GM23338 (cell line): ENCODE measurements at regions not wholly inside any gene's neighbourhood (a gene's known extent, or its start where the extent isn't known, plus 50 kb on each side); places are given as distances from the start of the nearest gene placed in this dataset.
A peak's percentile ranks its signal among the peaks of the same experiment; 100 is the strongest.
"Not testable (repeated sequence)": the region's sequence is repeated elsewhere in the genome, so short reads cannot be mapped to it uniquely, and the experiment has no call there.

ENCODE experiments used
- ATAC-seq: fragments of 200-7000 bp; cut with Tn5 transposase; 3 replicates; pipeline ENCODE4 v1.9.1; 2020
- DNase-seq: peaks from one replicate; pipeline ENCODE4 v3.0.0-alpha.2; 2015; ENCODE audit warnings: low spot score
- H2AFZ ChIP-seq: fragments of 200-600 bp; sonication (generic); 2 replicates; pipeline ENCODE4 v1.8.0; 2016; ENCODE audit warnings: antibody characterized with exemption, mild to moderate bottlenecking, moderate library complexity
- H3F3A ChIP-seq: fragments of 200-600 bp; sonication (generic); replicated peaks from 2 replicates; pipeline ENCODE4 v1.8.0; 2017; ENCODE audit warnings: antibody characterized with exemption, mixed run types, low read depth
- H3K27ac ChIP-seq: fragments of 200-600 bp; sonication (generic); 2 replicates; pipeline ENCODE4 v1.6.1; 2016; ENCODE audit warnings: low read depth
- H3K27me3 ChIP-seq: fragments of 200-600 bp; sonication (generic); 2 replicates; pipeline ENCODE4 v1.8.0; 2016; ENCODE audit warnings: mild to moderate bottlenecking, mixed run types, moderate library complexity; ENCODE audit not compliant: insufficient read depth
- H3K36me3 ChIP-seq: fragments of 200-600 bp; sonication (generic); 2 replicates; pipeline ENCODE4 v1.8.0; 2016; ENCODE audit warnings: mild to moderate bottlenecking; ENCODE audit not compliant: insufficient read depth
- H3K4me1 ChIP-seq: fragments of 200-600 bp; sonication (generic); 2 replicates; pipeline ENCODE4 v1.8.0; 2016; ENCODE audit warnings: mild to moderate bottlenecking, moderate library complexity; ENCODE audit not compliant: insufficient read depth
- H3K4me2 ChIP-seq: fragments of 200-600 bp; sonication (generic); 2 replicates; pipeline ENCODE4 v1.7.1; 2017; ENCODE audit warnings: mixed run types
- H3K4me3 ChIP-seq: fragments of 200-600 bp; sonication (generic); 2 replicates; pipeline ENCODE4 v1.6.1; 2016; ENCODE audit warnings: mixed run types
- H3K79me2 ChIP-seq: fragments of 200-600 bp; sonication (generic); replicated peaks from 2 replicates; pipeline ENCODE4 v1.8.0; 2017; ENCODE audit warnings: mild to moderate bottlenecking; ENCODE audit not compliant: insufficient read depth
- H3K9me2 ChIP-seq: fragments of 200-600 bp; sonication (generic); 2 replicates; pipeline ENCODE4 v1.8.0; 2017; ENCODE audit not compliant: insufficient read depth
- H4K20me1 ChIP-seq: fragments of 200-600 bp; sonication (generic); replicated peaks from 2 replicates; pipeline ENCODE4 v1.8.0; 2017; ENCODE audit warnings: mild to moderate bottlenecking; ENCODE audit not compliant: insufficient read depth
- H3K27ac Mint-ChIP-seq: 2 replicates; pipeline ENCODE4 v1.8.0; 2020; ENCODE audit warnings: inconsistent platforms, mild to moderate bottlenecking, moderate library complexity, mixed read lengths
- H3K27me3 Mint-ChIP-seq: 3 replicates; pipeline ENCODE4 v1.8.0; 2022; ENCODE audit warnings: low read depth, mild to moderate bottlenecking, moderate library complexity, mixed read lengths, inconsistent platforms; ENCODE audit not compliant: insufficient read depth, poor library complexity
- H3K36me3 Mint-ChIP-seq: 3 replicates; pipeline ENCODE4 v1.8.0; 2021; ENCODE audit warnings: low read depth, mild to moderate bottlenecking, inconsistent platforms, moderate library complexity, mixed read lengths
- H3K4me1 Mint-ChIP-seq: 3 replicates; pipeline ENCODE4 v1.8.0; 2020; ENCODE audit warnings: mild to moderate bottlenecking, inconsistent platforms, mixed read lengths
- H3K4me3 Mint-ChIP-seq: 3 replicates; pipeline ENCODE4 v1.8.0; 2021; ENCODE audit warnings: moderate library complexity, mild to moderate bottlenecking, inconsistent platforms, mixed read lengths
- H3K9me3 Mint-ChIP-seq: 3 replicates; pipeline ENCODE4 v1.8.0; 2020; ENCODE audit warnings: moderate library complexity, mild to moderate bottlenecking, inconsistent platforms, mixed read lengths
- EZH2 ChIP-seq: fragments of 200-600 bp; sonication (generic); IDR thresholded peaks from one replicate; pipeline ENCODE4 v1.8.0; 2017; ENCODE audit warnings: antibody characterized with exemption, mild to moderate bottlenecking, low read depth; ENCODE audit not compliant: unreplicated experiment
- EZH2phosphoT487 ChIP-seq: fragments of 200-600 bp; sonication (generic); IDR thresholded peaks from one replicate; pipeline ENCODE4 v1.8.1; 2018; ENCODE audit warnings: antibody characterized with exemption; ENCODE audit not compliant: unreplicated experiment
- JUNB ChIP-seq: IDR thresholded peaks from one replicate; pipeline ENCODE4 v1.6.1; 2016; ENCODE audit warnings: antibody characterized with exemption; ENCODE audit not compliant: unreplicated experiment
- POLR2AphosphoS5 ChIP-seq: IDR thresholded peaks from 2 replicates; pipeline ENCODE4 v1.6.1; 2016; ENCODE audit warnings: antibody characterized with exemption, low read depth
- STAT1 ChIP-seq: IDR thresholded peaks from one replicate; pipeline ENCODE4 v1.6.1; 2016; ENCODE audit warnings: antibody characterized with exemption; ENCODE audit not compliant: unreplicated experiment
- TF ChIP-seq, protein P1 (sequence below): IDR thresholded peaks from 2 replicates; pipeline ENCODE4 v1.6.1; 2016; ENCODE audit warnings: antibody characterized with exemption
- TF ChIP-seq, protein P2 (sequence below), 2 experiments: fragments of 200-600 bp in 1 of 2; sonication (generic) in 1 of 2; conservative IDR thresholded peaks; 2 replicates each; pipeline versions ENCODE4 v1.5.1 to v1.6.1; 2016 to 2017; ENCODE audit warnings: antibody characterized with exemption in 2 of 2, low read depth in 2 of 2, mild to moderate bottlenecking in 2 of 2, moderate library complexity in 1 of 2
- TF ChIP-seq, protein P3 (sequence below): fragments of 250-450 bp; sonication (Bioruptor Pico); IDR thresholded peaks from 2 replicates; pipeline ENCODE4 v1.5.0; 2020; ENCODE audit warnings: mild to moderate bottlenecking, moderate library complexity

DNA sequence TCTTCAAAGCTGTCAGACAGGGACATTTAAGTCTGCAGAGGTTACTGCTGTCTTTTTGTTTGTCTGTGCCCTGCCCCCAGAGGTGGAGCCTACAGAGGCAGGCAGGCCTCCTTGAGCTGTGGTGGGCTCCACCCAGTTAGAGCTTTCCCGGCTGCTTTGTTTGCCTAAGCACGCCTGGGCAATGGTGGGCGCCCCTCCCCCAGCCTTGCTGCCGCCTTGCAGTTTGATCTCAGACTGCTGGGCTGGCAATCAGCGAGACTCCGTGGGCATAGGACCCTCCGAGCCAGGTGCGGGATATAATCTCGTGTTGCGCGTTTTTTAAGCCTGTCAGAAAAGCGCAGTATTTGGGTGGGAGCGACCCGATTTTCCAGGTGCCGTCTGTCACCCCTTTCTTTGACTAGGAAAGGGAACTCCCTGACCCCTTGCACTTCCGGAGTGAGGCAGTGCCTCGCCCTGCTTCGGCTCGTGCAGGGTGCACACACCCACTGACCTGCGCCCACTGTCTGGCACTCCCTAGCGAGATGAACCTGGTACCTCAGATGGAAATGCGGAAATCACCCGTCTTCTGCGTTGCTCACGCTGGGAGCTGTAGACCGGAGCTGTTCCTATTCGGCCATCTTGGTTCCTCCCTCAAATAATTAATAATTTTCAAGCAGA, 1131.5 kb upstream of the ADGRL4 start:
- not testable (repeated sequence) for H3K9me3 Mint-ChIP-seq, H3K36me3 Mint-ChIP-seq, H3K27me3 Mint-ChIP-seq, H3K79me2 ChIP-seq, H3K27ac ChIP-seq, H3K27me3 ChIP-seq, H2AFZ ChIP-seq, H3K4me1 Mint-ChIP-seq, H3K9me2 ChIP-seq, H3K4me1 ChIP-seq, H4K20me1 ChIP-seq, ATAC-seq, H3F3A ChIP-seq, H3K27ac Mint-ChIP-seq, H3K36me3 ChIP-seq, H3K4me3 ChIP-seq, H3K4me3 Mint-ChIP-seq, H3K4me2 ChIP-seq
- DNase-seq = peak; percentile 25

DNA sequence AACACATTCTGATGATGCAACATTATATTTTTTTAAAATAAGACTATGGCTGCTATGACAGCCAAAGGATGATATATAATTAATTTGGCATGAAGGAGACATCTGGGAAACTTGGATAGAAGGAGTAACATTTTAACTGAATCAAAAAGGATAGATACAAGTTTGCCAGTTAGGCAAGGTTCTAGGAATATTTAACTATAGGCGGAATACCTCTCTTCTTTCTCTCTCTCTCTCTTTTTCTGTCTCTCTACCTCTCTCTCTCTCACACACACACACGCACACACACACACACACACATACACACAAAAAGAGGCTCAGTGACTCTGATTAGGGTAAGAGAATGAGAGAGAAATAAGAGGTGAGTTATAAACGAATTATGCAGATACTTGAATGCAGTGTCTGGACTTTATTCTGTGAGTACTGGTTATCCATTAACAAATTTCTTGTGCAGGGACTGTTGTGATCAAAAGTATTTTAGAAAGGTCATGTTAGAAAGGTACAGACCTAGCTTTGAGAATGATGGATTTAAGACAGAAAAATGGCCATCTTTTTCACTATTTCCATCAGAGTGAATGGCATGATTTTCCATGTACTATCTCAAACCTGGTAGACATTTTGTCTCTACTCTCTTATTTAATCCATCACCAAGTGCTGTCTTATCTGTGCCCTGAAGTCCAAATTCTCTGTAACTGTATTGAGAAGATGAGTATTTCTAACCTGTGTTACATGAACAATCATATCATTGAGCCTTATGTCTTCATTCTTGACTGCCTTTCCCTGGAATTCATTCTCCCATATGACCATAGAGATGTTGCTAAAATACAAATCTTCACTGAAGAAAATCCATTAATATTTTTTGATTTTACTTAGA, 1106.9 kb upstream of the ADGRL4 start:
- no peaks in the 10 kb centered on the region for H4K20me1 ChIP-seq
- H3K79me2 ChIP-seq = no peaks in the 10 kb centered on the region
- no peak overlapping the region for H3K4me2 ChIP-seq
- H3K27me3 ChIP-seq = no peaks in the 10 kb centered on the region
- Mint-ChIP-seq H3K9me3 (peaks cover 35% of the 10 kb centered on the region), H3K4me1 (no peaks in the 10 kb centered on the region), H3K36me3 (peaks cover 29% of the 10 kb centered on the region; the same call in 2 of the 3 replicates), H3K27ac (no peak overlapping the region), H3K27me3 (no peaks in the 10 kb centered on the region), H3K4me3 (no peak overlapping the region)
- no peaks in the 10 kb centered on the region for H3F3A ChIP-seq
- TF ChIP-seq JUNB = no peak
- TF ChIP-seq, protein P1, sequence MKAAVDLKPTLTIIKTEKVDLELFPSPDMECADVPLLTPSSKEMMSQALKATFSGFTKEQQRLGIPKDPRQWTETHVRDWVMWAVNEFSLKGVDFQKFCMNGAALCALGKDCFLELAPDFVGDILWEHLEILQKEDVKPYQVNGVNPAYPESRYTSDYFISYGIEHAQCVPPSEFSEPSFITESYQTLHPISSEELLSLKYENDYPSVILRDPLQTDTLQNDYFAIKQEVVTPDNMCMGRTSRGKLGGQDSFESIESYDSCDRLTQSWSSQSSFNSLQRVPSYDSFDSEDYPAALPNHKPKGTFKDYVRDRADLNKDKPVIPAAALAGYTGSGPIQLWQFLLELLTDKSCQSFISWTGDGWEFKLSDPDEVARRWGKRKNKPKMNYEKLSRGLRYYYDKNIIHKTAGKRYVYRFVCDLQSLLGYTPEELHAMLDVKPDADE = no peak
- TF ChIP-seq EZH2phosphoT487 = no peak
- no peak for TF ChIP-seq POLR2AphosphoS5
- TF ChIP-seq, protein P2, sequence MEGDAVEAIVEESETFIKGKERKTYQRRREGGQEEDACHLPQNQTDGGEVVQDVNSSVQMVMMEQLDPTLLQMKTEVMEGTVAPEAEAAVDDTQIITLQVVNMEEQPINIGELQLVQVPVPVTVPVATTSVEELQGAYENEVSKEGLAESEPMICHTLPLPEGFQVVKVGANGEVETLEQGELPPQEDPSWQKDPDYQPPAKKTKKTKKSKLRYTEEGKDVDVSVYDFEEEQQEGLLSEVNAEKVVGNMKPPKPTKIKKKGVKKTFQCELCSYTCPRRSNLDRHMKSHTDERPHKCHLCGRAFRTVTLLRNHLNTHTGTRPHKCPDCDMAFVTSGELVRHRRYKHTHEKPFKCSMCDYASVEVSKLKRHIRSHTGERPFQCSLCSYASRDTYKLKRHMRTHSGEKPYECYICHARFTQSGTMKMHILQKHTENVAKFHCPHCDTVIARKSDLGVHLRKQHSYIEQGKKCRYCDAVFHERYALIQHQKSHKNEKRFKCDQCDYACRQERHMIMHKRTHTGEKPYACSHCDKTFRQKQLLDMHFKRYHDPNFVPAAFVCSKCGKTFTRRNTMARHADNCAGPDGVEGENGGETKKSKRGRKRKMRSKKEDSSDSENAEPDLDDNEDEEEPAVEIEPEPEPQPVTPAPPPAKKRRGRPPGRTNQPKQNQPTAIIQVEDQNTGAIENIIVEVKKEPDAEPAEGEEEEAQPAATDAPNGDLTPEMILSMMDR (conservative IDR thresholded peaks at IDR 0.05; ENCODE audit: low read depth in 2 of 2) = no peak
- no peak for TF ChIP-seq STAT1
- TF ChIP-seq EZH2 = no peak
- TF ChIP-seq, protein P3, sequence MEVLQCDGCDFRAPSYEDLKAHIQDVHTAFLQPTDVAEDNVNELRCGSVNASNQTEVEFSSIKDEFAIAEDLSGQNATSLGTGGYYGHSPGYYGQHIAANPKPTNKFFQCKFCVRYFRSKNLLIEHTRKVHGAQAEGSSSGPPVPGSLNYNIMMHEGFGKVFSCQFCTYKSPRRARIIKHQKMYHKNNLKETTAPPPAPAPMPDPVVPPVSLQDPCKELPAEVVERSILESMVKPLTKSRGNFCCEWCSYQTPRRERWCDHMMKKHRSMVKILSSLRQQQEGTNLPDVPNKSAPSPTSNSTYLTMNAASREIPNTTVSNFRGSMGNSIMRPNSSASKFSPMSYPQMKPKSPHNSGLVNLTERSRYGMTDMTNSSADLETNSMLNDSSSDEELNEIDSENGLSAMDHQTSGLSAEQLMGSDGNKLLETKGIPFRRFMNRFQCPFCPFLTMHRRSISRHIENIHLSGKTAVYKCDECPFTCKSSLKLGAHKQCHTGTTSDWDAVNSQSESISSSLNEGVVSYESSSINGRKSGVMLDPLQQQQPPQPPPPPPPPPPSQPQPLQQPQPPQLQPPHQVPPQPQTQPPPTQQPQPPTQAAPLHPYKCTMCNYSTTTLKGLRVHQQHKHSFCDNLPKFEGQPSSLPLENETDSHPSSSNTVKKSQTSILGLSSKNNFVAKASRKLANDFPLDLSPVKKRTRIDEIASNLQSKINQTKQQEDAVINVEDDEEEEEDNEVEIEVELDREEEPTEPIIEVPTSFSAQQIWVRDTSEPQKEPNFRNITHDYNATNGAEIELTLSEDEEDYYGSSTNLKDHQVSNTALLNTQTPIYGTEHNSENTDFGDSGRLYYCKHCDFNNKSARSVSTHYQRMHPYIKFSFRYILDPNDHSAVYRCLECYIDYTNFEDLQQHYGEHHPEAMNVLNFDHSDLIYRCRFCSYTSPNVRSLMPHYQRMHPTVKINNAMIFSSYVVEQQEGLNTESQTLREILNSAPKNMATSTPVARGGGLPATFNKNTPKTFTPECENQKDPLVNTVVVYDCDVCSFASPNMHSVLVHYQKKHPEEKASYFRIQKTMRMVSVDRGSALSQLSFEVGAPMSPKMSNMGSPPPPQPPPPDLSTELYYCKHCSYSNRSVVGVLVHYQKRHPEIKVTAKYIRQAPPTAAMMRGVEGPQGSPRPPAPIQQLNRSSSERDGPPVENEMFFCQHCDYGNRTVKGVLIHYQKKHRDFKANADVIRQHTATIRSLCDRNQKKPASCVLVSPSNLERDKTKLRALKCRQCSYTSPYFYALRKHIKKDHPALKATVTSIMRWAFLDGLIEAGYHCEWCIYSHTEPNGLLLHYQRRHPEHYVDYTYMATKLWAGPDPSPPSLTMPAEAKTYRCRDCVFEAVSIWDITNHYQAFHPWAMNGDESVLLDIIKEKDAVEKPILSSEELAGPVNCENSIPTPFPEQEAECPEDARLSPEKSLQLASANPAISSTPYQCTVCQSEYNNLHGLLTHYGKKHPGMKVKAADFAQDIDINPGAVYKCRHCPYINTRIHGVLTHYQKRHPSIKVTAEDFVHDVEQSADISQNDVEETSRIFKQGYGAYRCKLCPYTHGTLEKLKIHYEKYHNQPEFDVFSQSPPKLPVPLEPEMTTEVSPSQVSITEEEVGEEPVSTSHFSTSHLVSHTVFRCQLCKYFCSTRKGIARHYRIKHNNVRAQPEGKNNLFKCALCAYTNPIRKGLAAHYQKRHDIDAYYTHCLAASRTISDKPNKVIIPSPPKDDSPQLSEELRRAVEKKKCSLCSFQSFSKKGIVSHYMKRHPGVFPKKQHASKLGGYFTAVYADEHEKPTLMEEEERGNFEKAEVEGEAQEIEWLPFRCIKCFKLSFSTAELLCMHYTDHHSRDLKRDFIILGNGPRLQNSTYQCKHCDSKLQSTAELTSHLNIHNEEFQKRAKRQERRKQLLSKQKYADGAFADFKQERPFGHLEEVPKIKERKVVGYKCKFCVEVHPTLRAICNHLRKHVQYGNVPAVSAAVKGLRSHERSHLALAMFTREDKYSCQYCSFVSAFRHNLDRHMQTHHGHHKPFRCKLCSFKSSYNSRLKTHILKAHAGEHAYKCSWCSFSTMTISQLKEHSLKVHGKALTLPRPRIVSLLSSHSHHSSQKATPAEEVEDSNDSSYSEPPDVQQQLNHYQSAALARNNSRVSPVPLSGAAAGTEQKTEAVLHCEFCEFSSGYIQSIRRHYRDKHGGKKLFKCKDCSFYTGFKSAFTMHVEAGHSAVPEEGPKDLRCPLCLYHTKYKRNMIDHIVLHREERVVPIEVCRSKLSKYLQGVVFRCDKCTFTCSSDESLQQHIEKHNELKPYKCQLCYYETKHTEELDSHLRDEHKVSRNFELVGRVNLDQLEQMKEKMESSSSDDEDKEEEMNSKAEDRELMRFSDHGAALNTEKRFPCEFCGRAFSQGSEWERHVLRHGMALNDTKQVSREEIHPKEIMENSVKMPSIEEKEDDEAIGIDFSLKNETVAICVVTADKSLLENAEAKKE = no peak
- 0 out of 2 replicates have a peak, but pooled peaks cover 13% of the 10 kb centered on the region for H3K36me3 ChIP-seq
- no peak overlapping the region for H2AFZ ChIP-seq
- H3K9me2 ChIP-seq = peaks cover 20% of the 10 kb centered on the region
- ATAC-seq = no peak
- H3K4me1 ChIP-seq = no peaks in the 10 kb centered on the region
- no peak for DNase-seq
- H3K4me3 ChIP-seq = no peak overlapping the region
- H3K27ac ChIP-seq = no peak overlapping the region
